PC-9 (cell line): ENCODE measurements at regions not wholly inside any gene's neighbourhood (a gene's known extent, or its start where the extent isn't known, plus 50 kb on each side); places are given as distances from the start of the nearest gene placed in this dataset.

Experiments
- BruUV-seq: library from RNA; stranded (reverse); fragments of 400-500 nt; replicated peaks from 2 replicates; lab custom pipeline; 2021; lab: Mats Ljungman, UMichigan
- CTCF ChIA-PET: fragments of 300-600 bp; sonication (Branson Sonifier 250); formaldehyde crosslinking; loops from one replicate; lab custom pipeline; 2022; ENCODE audit warnings: antibody characterized with exemption; lab: Charles Lee
- POLR2A ChIA-PET: fragments of 300-600 bp; sonication (Branson Sonifier 250); formaldehyde crosslinking; loops from one replicate; lab custom pipeline; 2022; ENCODE audit warnings: antibody characterized with exemption; ENCODE audit not compliant: unreplicated experiment; lab: Charles Lee
- DNase-seq, 2 experiments: peaks; one replicate each; pipeline versions ENCODE4 v3.0.0 to v3.0.0-alpha.2; 2015 to 2022; ENCODE audit warnings: mixed read lengths in 1 of 2
- H2AFZ ChIP-seq: fragments of 200-600 bp; sonication (generic); 2 replicates; pipeline ENCODE4 v1.8.1; 2017; ENCODE audit warnings: antibody characterized with exemption
- H3F3A ChIP-seq: fragments of 200-600 bp; sonication (generic); 2 replicates; pipeline ENCODE4 v1.8.1; 2017; ENCODE audit warnings: antibody characterized with exemption, mild to moderate bottlenecking, low read depth; ENCODE audit not compliant: insufficient read depth
- H3K27ac ChIP-seq: fragments of 200-600 bp; sonication (generic); 2 replicates; pipeline ENCODE4 v1.6.1; 2016; ENCODE audit warnings: mixed run types
- H3K27me3 ChIP-seq: fragments of 200-600 bp; sonication (generic); 2 replicates; pipeline ENCODE4 v1.6.1; 2016; ENCODE audit warnings: low read depth, mixed run types; ENCODE audit not compliant: insufficient read depth
- H3K36me3 ChIP-seq: fragments of 200-600 bp; sonication (generic); 2 replicates; pipeline ENCODE4 v1.6.1; 2016; ENCODE audit warnings: low read depth, mixed run types
- H3K4me1 ChIP-seq: fragments of 200-600 bp; sonication (generic); replicated peaks from 2 replicates; pipeline ENCODE4 v1.6.1; 2016; ENCODE audit warnings: mixed run types; ENCODE audit not compliant: insufficient read depth
- H3K4me2 ChIP-seq: fragments of 200-600 bp; sonication (generic); 2 replicates; pipeline ENCODE4 v1.6.1; 2017; ENCODE audit warnings: mixed run types
- H3K4me3 ChIP-seq: fragments of 200-600 bp; sonication (generic); 2 replicates; pipeline ENCODE4 v1.6.1; 2016; ENCODE audit warnings: mixed run types
- H3K79me2 ChIP-seq: fragments of 200-600 bp; sonication (generic); 2 replicates; pipeline ENCODE4 v1.6.1; 2017; ENCODE audit warnings: low read depth, mixed run types
- H3K9me2 ChIP-seq: fragments of 200-600 bp; sonication (generic); 2 replicates; pipeline ENCODE4 v1.8.1; 2017; ENCODE audit warnings: mild to moderate bottlenecking; ENCODE audit not compliant: insufficient read depth
- H3K9me3 ChIP-seq: fragments of 200-600 bp; sonication (generic); 2 replicates; pipeline ENCODE4 v1.8.1; 2016; ENCODE audit warnings: low read depth; ENCODE audit not compliant: insufficient read depth
- H4K20me1 ChIP-seq: fragments of 200-600 bp; sonication (generic); 2 replicates; pipeline ENCODE4 v1.8.1; 2017; ENCODE audit not compliant: insufficient read depth
- EZH2 ChIP-seq: fragments of 200-600 bp; sonication (generic); IDR thresholded peaks from 2 replicates; pipeline ENCODE4 v1.8.0; 2017; ENCODE audit warnings: antibody characterized with exemption, low read depth
- intact Hi-C: fragments of 100-400 bp; cut with micrococcal nuclease; formaldehyde crosslinking; loops from one replicate; pipeline ENCODE4 v1.10.0; 2022; ENCODE audit not compliant: unreplicated experiment
- TF ChIP-seq, protein P1 (sequence below): fragments of 200-600 bp; sonication (generic); conservative IDR thresholded peaks from 2 replicates; pipeline ENCODE4 v1.6.1; 2017; ENCODE audit warnings: mixed run types, antibody characterized with exemption, mild to moderate bottlenecking, moderate library complexity

DNA sequence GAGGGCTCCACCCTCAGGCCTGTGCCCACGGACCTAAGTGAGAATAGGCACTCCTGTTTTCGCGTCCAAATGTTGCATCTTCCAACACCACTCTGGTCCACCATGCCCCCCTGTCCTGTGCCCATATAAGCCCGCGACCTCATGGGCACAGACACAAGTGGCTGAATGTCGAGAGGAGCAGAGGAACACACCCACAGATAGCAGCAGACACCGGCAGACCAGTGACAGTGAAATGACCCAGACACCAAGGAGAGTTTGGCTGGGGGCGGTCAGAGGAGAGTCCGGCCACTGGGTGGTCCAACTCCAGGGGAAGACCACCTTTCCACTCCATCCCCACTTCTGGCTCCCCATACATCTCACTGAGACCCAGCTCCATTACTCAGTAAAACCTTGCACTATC, 161.4 kb upstream of the DAB2 start:
- no peak overlapping the region for H3K4me2 ChIP-seq
- H3K27ac ChIP-seq: no peak overlapping the region
- H3K36me3 ChIP-seq: no peaks in the 10 kb centered on the region
- H3K79me2 ChIP-seq: no peaks in the 10 kb centered on the region
- CTCF ChIA-PET: no interaction called here
- POLR2A ChIA-PET: no interaction called here
- no peaks in the 10 kb centered on the region for H3K4me1 ChIP-seq
- TF ChIP-seq, protein P1, sequence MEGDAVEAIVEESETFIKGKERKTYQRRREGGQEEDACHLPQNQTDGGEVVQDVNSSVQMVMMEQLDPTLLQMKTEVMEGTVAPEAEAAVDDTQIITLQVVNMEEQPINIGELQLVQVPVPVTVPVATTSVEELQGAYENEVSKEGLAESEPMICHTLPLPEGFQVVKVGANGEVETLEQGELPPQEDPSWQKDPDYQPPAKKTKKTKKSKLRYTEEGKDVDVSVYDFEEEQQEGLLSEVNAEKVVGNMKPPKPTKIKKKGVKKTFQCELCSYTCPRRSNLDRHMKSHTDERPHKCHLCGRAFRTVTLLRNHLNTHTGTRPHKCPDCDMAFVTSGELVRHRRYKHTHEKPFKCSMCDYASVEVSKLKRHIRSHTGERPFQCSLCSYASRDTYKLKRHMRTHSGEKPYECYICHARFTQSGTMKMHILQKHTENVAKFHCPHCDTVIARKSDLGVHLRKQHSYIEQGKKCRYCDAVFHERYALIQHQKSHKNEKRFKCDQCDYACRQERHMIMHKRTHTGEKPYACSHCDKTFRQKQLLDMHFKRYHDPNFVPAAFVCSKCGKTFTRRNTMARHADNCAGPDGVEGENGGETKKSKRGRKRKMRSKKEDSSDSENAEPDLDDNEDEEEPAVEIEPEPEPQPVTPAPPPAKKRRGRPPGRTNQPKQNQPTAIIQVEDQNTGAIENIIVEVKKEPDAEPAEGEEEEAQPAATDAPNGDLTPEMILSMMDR: no peak
- no peak for TF ChIP-seq EZH2
- no peaks in the 10 kb centered on the region for H3K27me3 ChIP-seq
- no peaks in the 10 kb centered on the region for H3K9me3 ChIP-seq
- H2AFZ ChIP-seq: no peak overlapping the region
- no peak overlapping the region for H3K4me3 ChIP-seq
- no TSS peak for BruUV-seq
- H4K20me1 ChIP-seq: no peaks in the 10 kb centered on the region
- no peaks in the 10 kb centered on the region for H3F3A ChIP-seq
- DNase-seq: no peak
- no peaks in the 10 kb centered on the region; the same call in 1 of the 2 replicates for H3K9me2 ChIP-seq
- intact Hi-C loops: no loop called here

GRCh38 chr5:39584927-39585326, 160.1 kb upstream of the DAB2 start:
- no peaks in the 10 kb centered on the region for H4K20me1 ChIP-seq

DNA sequence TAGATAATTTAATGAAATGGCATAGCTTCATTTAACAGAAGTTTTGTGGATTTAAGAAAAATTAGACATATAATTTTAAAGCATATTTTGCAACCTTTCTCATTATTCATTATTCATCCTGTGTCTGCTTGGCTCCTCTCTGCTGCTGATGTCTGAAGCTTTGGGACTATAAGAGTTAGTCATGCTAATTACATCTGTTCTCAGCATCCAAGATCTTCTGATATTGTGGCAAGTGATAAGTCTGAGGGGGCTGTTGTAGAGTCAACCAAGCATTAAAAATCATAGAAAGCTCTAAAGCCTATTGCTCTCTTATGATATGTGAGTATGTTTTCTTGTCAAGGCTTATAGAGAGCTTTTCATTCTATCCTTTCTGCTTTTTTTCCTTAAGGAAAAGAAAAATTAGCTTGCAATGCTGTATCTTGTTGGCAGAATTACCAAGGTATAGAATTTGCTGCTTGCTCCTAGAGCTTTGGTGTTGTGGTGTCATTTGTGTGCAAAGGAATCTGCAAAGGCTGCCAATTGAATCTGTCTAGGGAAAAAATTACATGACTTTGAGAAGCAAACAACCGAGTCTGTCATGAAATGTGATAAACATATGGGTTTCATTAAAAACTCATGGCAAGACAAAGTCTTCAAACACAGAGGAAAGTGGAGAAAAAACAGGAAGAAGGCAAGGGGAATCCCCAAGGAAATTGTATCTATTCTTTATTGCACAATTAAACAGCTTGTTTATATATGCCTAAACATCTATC, 156.1 kb upstream of the DAB2 start:
- Histone ChIP-seq H3K79me2 (no peaks in the 10 kb centered on the region), H2AFZ (no peak overlapping the region), H4K20me1 (no peaks in the 10 kb centered on the region), H3K36me3 (no peaks in the 10 kb centered on the region), H3F3A (no peaks in the 10 kb centered on the region), H3K27ac (no peak overlapping the region), H3K9me2 (no peaks in the 10 kb centered on the region; the same call in 1 of the 2 replicates), H3K4me1 (no peaks in the 10 kb centered on the region), H3K4me2 (no peak overlapping the region), H3K27me3 (no peaks in the 10 kb centered on the region), H3K4me3 (no peak overlapping the region), H3K9me3 (no peaks in the 10 kb centered on the region)
- no peak for DNase-seq
- intact Hi-C loops: no loop called here
- TF ChIP-seq, protein P1: no peak
- no peak for TF ChIP-seq EZH2
- POLR2A ChIA-PET: interaction anchor here (0.7 kb wide), 1 partner anchor 1938 kb away, joined by 3 read pairs; no protein-coding TSS in a partner anchor
- BruUV-seq: no TSS peak
- CTCF ChIA-PET: interaction anchor here (0.6 to 0.7 kb wide), 4 partner anchors 152 to 1162 kb away, joined by 3 to 10 read pairs (median 4); no protein-coding TSS in a partner anchor

More at GRCh38 chr5:39584927-39585326, 160.1 kb upstream of the DAB2 start:
- DNase-seq: no peak
- H3K4me2 ChIP-seq: no peak overlapping the region
- no peak for TF ChIP-seq EZH2
- TF ChIP-seq, protein P1: no peak
- H3F3A ChIP-seq: no peaks in the 10 kb centered on the region
- POLR2A ChIA-PET: no interaction called here
- no peak overlapping the region for H3K4me3 ChIP-seq
- no peak overlapping the region for H2AFZ ChIP-seq
- no peak overlapping the region for H3K27ac ChIP-seq
- H3K9me3 ChIP-seq: no peaks in the 10 kb centered on the region
- no peaks in the 10 kb centered on the region for H3K4me1 ChIP-seq
- no TSS peak for BruUV-seq
- intact Hi-C loops: no loop called here
- no peaks in the 10 kb centered on the region for H3K79me2 ChIP-seq
- H3K9me2 ChIP-seq: no peaks in the 10 kb centered on the region; the same call in 1 of the 2 replicates
- no peaks in the 10 kb centered on the region for H3K36me3 ChIP-seq
- no peaks in the 10 kb centered on the region for H3K27me3 ChIP-seq
- CTCF ChIA-PET: no interaction called here
